ENCODE measurements at regions not wholly inside any gene's neighbourhood (a gene's known extent, or its start where the extent isn't known, plus 50 kb on each side); places are given as distances from the start of the nearest gene placed in this dataset.

DNA sequence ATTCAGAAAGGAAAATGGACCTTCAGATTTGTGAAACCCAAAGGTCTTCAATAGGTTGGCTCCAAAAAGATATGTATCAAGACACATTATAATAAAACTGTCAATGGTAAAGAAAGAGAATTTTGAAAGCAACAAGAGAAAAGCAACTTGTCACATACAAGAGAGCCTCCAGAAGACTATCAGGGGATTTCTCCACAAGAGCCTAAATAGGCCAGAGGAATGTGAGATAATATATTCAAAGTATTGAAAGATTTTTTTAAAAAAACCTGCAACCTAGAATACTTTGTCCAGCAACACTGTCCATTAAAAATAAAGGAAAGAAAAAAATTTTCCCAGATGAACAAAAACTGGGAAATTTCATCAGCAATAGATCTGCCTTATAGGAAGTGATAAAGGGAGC is 869.6 kb upstream of the ADGRL2 start:
- Histone ChIP-seq H3K4me1 (no peaks in the 10 kb centered on the region), H3K27ac (no peak overlapping the region), H3K9me3 (no peaks in the 10 kb centered on the region), H3K27me3 (no peaks in the 10 kb centered on the region), H3K4me3 (no peak overlapping the region), H3K36me3 (no peaks in the 10 kb centered on the region)
- no peak for DNase-seq
- TF ChIP-seq CTCF (IDR thresholded peaks at IDR 0.05) (no peak), POLR2A (IDR thresholded peaks at IDR 0.05) (no peak)

GRCh38 chr1:80929868-80930508 is 870.7 kb upstream of the ADGRL2 start:
- no peaks in the 10 kb centered on the region for H3K9me3 ChIP-seq
- no peaks in the 10 kb centered on the region for H3K4me1 ChIP-seq
- H3K36me3 ChIP-seq: no peaks in the 10 kb centered on the region
- H3K4me3 ChIP-seq: no peak overlapping the region
- H3K27me3 ChIP-seq: no peaks in the 10 kb centered on the region
- TF ChIP-seq POLR2A (IDR thresholded peaks at IDR 0.05) (no peak), CTCF (IDR thresholded peaks at IDR 0.05) (no peak)
- DNase-seq: no peak
- no peak overlapping the region for H3K27ac ChIP-seq

DNA sequence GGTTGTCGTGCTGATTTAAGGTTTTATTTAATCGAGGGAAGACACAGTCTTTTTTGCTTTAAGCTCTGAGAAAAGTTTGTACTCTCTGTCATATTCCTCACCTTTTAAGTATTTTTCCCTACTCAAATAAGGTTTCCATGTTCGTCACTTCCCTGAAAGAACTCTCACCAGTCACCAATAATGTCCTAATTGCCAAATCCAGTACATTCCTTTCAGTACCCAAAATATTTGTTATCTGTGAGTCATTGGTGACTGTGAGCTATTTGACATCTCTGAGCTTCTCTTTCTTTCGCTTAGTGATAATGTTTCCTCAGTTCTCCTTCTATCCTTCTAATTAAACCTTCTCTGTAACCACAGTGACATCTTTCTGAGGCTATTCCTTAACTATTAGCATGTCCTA is 874.2 kb upstream of the ADGRL2 start:
- DNase-seq: no peak
- no peak for TF ChIP-seq CTCF (IDR thresholded peaks at IDR 0.05)
- TF ChIP-seq POLR2A (IDR thresholded peaks at IDR 0.05): no peak
- Histone ChIP-seq H3K4me1 (no peaks in the 10 kb centered on the region), H3K36me3 (no peaks in the 10 kb centered on the region), H3K27me3 (no peaks in the 10 kb centered on the region), H3K9me3 (no peaks in the 10 kb centered on the region), H3K27ac (no peak overlapping the region), H3K4me3 (no peak overlapping the region)

DNA sequence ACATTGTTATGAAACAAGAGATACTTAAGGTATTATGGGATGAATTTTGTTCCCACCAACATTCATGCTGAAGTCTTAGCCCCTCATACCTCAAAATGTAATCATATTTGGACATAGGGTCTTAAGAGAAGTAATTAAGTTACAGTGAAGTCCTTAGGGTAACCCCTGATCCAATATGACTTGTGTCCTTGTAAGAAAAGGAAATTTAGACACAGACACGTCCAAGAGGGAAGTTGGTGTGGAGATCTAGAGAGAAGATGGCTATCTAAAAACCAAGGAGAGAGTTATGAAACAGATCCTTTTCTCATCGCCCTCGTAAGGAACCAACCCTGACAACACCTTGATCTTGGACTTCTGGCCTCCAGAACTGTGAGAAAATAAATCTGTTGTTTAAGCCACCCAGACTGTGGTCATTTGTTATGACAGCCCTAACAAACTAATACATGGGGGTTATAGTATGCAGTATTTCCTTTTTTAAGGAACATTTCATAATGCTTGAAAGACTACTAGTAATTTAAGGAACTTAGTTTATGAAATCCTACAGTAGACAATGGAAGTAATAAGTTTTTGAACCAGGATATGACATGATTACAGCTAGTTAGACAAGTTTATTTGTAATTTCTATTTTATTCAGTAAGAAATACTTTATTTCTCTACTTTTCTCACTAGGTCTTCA is 875.5 kb upstream of the ADGRL2 start:
- no peak for TF ChIP-seq POLR2A (IDR thresholded peaks at IDR 0.05)
- no peak for TF ChIP-seq CTCF (IDR thresholded peaks at IDR 0.05)
- H3K27me3 ChIP-seq: no peaks in the 10 kb centered on the region
- no peaks in the 10 kb centered on the region for H3K36me3 ChIP-seq
- no peak overlapping the region for H3K27ac ChIP-seq
- DNase-seq: no peak
- H3K9me3 ChIP-seq: no peaks in the 10 kb centered on the region
- no peak overlapping the region for H3K4me3 ChIP-seq
- no peaks in the 10 kb centered on the region for H3K4me1 ChIP-seq

GRCh38 chr1:80924290-80924689 is 876.4 kb upstream of the ADGRL2 start:
- H3K4me3 ChIP-seq: no peak overlapping the region
- no peaks in the 10 kb centered on the region for H3K27me3 ChIP-seq
- TF ChIP-seq CTCF (IDR thresholded peaks at IDR 0.05) (no peak), POLR2A (IDR thresholded peaks at IDR 0.05) (no peak)
- DNase-seq: no peak
- H3K27ac ChIP-seq: no peak overlapping the region
- no peaks in the 10 kb centered on the region for H3K36me3 ChIP-seq
- H3K9me3 ChIP-seq: no peaks in the 10 kb centered on the region
- H3K4me1 ChIP-seq: no peaks in the 10 kb centered on the region
